VCaP (cell line): ENCODE measurements at regions not wholly inside any gene's neighbourhood (a gene's known extent, or its start where the extent isn't known, plus 50 kb on each side); places are given as distances from the start of the nearest gene placed in this dataset.
A peak's percentile ranks its signal among the peaks of the same experiment; 100 is the strongest.

Experiments used
- H3K27ac ChIP-seq: fragments of 450-650 bp; 2 replicates; pipeline ENCODE4 v1.5.1; 2017
- TF ChIP-seq, protein P1 (sequence below): fragments of 450-650 bp; conservative IDR thresholded peaks from 2 replicates; pipeline ENCODE4 v1.5.1; 2017; ENCODE audit warnings: mild to moderate bottlenecking, moderate library complexity

DNA sequence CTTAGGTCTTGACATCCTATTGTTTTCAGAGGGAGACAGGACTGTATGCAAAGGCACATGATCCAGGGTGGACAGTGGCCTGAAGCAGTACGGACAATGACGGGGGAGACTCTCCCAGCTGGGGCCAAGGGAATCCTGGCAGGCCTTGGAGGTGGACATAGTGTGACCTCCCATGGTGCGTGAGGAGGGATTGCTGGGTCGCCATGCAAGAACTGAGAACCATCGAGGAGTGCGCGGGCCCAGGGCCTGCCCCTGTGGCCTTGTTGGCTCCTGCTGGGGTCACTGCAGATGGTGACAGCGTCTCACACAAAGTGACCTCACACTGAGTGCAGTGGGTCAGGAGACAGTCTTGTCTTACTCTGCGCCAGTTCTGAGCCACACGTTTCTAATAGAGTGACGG lies 192.4 kb downstream of the GADD45G start:
- TF ChIP-seq, protein P1, sequence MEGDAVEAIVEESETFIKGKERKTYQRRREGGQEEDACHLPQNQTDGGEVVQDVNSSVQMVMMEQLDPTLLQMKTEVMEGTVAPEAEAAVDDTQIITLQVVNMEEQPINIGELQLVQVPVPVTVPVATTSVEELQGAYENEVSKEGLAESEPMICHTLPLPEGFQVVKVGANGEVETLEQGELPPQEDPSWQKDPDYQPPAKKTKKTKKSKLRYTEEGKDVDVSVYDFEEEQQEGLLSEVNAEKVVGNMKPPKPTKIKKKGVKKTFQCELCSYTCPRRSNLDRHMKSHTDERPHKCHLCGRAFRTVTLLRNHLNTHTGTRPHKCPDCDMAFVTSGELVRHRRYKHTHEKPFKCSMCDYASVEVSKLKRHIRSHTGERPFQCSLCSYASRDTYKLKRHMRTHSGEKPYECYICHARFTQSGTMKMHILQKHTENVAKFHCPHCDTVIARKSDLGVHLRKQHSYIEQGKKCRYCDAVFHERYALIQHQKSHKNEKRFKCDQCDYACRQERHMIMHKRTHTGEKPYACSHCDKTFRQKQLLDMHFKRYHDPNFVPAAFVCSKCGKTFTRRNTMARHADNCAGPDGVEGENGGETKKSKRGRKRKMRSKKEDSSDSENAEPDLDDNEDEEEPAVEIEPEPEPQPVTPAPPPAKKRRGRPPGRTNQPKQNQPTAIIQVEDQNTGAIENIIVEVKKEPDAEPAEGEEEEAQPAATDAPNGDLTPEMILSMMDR = no peak
- no peak overlapping the region for H3K27ac ChIP-seq

DNA sequence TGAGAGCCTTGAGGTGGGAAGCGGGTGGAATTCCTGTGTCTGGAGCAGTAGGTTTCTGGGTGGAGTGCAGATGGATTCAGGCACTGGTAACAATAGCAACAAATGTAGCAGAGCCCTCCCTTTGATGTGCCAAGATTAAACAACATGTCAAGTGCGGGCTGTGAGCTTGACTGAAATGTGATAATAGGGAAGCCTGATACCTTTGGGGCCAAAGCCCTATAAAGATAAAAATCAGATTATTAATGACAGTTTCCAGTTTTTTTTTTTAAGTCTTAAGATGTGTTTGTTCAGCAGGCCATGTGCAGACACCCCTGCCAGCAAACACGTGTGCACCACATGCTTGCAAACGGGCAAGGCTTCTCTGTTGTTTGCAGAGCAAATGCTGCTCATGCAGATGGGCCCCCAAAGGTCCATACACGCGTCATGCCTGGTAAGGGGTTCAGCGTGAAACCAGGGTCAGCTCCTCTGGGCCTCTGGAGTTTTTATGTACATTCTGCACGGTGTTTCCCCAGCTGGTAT lies 193.2 kb downstream of the GADD45G start:
- TF ChIP-seq, protein P1 = no peak
- H3K27ac ChIP-seq = 0 out of 2 replicates have a peak overlapping the region, but pooled peaks have one; percentile 13

GRCh38 chr9:89798547-89799120 lies 193.8 kb downstream of the GADD45G start:
- H3K27ac ChIP-seq = 0 out of 2 replicates have a peak overlapping the region, but pooled peaks have one; percentile 13

GRCh38 chr9:89799221-89799620 lies 194.4 kb downstream of the GADD45G start:
- no peak overlapping the region for H3K27ac ChIP-seq
- TF ChIP-seq, protein P1 = no peak

More at GRCh38 chr9:89798547-89799120, 193.8 kb downstream of the GADD45G start:
- TF ChIP-seq, protein P1 = no peak

GRCh38 chr9:89799766-89800165 lies 195.0 kb downstream of the GADD45G start:
- TF ChIP-seq, protein P1 = no peak
- no peak overlapping the region for H3K27ac ChIP-seq

- TF ChIP-seq, protein P1 = no peak
- H3K27ac ChIP-seq = no peak overlapping the region
Observed at GRCh38 chr9:89801341-89801740, 196.5 kb downstream of the GADD45G start.

- TF ChIP-seq, protein P1 = no peak
- H3K27ac ChIP-seq = no peak overlapping the region
Observed at GRCh38 chr9:89801742-89802670, 197.2 kb downstream of the GADD45G start.
